Hepatocyte (in vitro differentiated cells): ENCODE measurements at regions not wholly inside any gene's neighbourhood (a gene's known extent, or its start where the extent isn't known, plus 50 kb on each side); places are given as distances from the start of the nearest gene placed in this dataset.

Experiments used
- EZH2phosphoT487 ChIP-seq: fragments of 200-600 bp; sonication (generic); IDR thresholded peaks from one replicate; pipeline ENCODE4 v1.6.1; 2018; ENCODE audit warnings: antibody characterized with exemption, mild to moderate bottlenecking, low read depth, moderate library complexity; ENCODE audit not compliant: unreplicated experiment, severe bottlenecking
- TF ChIP-seq, protein P1 (sequence below): fragments of 200-600 bp; sonication (generic); IDR thresholded peaks from 2 replicates; pipeline ENCODE4 v1.5.1; 2016; ENCODE audit warnings: antibody characterized with exemption, mild to moderate bottlenecking; ENCODE audit not compliant: poor library complexity

DNA sequence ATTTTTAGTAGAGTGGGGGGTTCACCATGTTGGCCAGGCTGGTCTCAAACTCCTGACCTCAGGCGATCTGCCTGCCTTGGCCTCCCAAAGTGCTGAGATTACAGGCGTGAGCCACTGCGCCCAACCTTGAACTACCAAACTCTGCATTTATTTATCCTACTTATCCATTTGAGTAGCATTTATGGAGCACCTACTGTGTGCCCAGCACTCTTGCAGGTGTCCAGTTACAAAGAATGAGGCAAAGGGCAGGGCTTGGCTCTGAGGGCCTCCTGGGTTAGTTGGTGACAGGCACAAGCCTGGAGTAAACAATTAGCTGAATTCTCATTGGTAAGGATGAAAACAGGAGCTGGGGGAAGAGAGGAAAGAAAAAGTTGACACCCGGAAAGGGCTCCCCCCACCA is 93.4 kb upstream of the FOXP4 start:
- TF ChIP-seq, protein P1, sequence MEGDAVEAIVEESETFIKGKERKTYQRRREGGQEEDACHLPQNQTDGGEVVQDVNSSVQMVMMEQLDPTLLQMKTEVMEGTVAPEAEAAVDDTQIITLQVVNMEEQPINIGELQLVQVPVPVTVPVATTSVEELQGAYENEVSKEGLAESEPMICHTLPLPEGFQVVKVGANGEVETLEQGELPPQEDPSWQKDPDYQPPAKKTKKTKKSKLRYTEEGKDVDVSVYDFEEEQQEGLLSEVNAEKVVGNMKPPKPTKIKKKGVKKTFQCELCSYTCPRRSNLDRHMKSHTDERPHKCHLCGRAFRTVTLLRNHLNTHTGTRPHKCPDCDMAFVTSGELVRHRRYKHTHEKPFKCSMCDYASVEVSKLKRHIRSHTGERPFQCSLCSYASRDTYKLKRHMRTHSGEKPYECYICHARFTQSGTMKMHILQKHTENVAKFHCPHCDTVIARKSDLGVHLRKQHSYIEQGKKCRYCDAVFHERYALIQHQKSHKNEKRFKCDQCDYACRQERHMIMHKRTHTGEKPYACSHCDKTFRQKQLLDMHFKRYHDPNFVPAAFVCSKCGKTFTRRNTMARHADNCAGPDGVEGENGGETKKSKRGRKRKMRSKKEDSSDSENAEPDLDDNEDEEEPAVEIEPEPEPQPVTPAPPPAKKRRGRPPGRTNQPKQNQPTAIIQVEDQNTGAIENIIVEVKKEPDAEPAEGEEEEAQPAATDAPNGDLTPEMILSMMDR = no peak
- no peak for TF ChIP-seq EZH2phosphoT487
